ENCODE measurements at regions not wholly inside any gene's neighbourhood (a gene's known extent, or its start where the extent isn't known, plus 50 kb on each side); places are given as distances from the start of the nearest gene placed in this dataset.

DNA sequence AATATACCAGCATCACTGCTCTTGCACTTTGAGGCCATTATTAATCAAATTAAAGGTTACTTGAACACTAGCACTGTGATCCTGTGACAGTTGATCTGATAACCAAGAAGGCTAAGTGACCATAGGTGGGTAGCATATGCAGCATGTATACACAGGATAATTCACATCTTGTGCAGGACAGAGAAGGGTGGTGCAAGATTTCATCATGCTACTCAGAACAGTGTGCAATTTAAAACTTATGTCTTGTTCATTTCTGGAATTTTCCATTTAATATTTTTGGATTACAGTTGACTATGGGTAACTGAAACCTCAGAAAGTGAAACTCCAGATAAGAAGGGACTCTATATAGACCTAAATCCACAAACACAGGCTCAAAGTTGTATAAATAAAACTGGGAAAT, 78.2 kb upstream of the PDE5A start:
- Histone ChIP-seq H3K9ac (ENCODE audit: low read depth in 1 of 2, low read length in 2 of 2) (no peak overlapping the region), H3K4me3 (ENCODE audit: low read depth in 1 of 3, low read length in 3 of 3) (no peak overlapping the region), H3K27ac (ENCODE audit: low read depth in 1 of 2, low read length in 2 of 2) (no peak overlapping the region), H3K4me1 (ENCODE audit: control insufficient read depth in 4 of 4, insufficient read depth in 4 of 4, low read length in 3 of 4) (peaks cover 0 to 10% (median 2%) of the 10 kb centered on the region in 4 donors), H3K36me3 (ENCODE audit: control insufficient read depth in 4 of 4, insufficient read depth in 3 of 4, low read depth in 1 of 4, low read length in 3 of 4) (no peaks in the 10 kb centered on the region), H3K9me3 (ENCODE audit: control insufficient read depth in 4 of 4, low read length in 3 of 4) (no peaks in the 10 kb centered on the region), H3K27me3 (ENCODE audit: control insufficient read depth in 4 of 4, insufficient read depth in 4 of 4, low read length in 3 of 4) (no peaks in the 10 kb centered on the region)
- no peak for DNase-seq (ENCODE audit: low spot score)
- TF ChIP-seq TAF1 (conservative IDR thresholded peaks at IDR 0.05), result no peak
- no peak for TF ChIP-seq RAD21 (IDR thresholded peaks at IDR 0.05)
- TF ChIP-seq, protein P1, sequence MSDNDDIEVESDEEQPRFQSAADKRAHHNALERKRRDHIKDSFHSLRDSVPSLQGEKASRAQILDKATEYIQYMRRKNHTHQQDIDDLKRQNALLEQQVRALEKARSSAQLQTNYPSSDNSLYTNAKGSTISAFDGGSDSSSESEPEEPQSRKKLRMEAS (IDR thresholded peaks at IDR 0.05), result no peak
- TF ChIP-seq JUND (IDR thresholded peaks at IDR 0.05), result no peak

DNA sequence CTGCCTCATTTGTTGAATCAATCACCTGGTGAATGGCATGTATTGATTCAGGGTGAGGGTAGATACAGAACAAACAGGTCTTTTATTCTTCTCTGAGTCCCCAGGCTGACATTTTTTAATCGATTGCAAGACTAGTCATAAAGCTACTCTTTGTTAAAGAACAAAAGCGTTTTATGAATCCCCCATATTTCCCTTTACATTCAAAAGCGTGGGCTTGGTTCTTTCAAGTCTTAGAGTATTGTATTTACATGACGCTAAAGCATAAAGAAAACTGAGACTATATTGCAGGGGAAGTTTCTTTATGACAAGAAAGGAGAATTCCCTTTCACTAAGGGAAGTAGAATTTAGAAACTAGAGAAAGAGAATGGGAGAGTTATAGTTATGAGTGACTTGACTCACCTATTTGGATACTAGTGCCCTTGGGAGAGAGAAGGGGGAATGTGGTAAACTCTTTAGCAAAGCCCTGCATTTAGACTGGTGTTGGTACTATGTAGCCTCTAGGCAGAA, 69.3 kb upstream of the PDE5A start:
- TF ChIP-seq FOXA2 (IDR thresholded peaks at IDR 0.05) (no peak), SP1 (IDR thresholded peaks at IDR 0.05) (no peak)
- 71% methylated on average over 4 of the region's 4 CpGs for WGBS
- Histone ChIP-seq H3K4me1 (ENCODE audit: control insufficient read depth in 4 of 4, insufficient read depth in 4 of 4, low read length in 3 of 4) (no peaks in the 10 kb centered on the region), H3K4me3 (ENCODE audit: low read depth in 1 of 3, low read length in 3 of 3) (no peak overlapping the region), H3K27ac (ENCODE audit: low read depth in 1 of 2, low read length in 2 of 2) (no peak overlapping the region), H3K9me3 (ENCODE audit: control insufficient read depth in 4 of 4, low read length in 3 of 4) (no peaks in the 10 kb centered on the region), H3K9ac (ENCODE audit: low read depth in 1 of 2, low read length in 2 of 2) (no peak overlapping the region), H3K36me3 (ENCODE audit: control insufficient read depth in 4 of 4, insufficient read depth in 3 of 4, low read depth in 1 of 4, low read length in 3 of 4) (no peaks in the 10 kb centered on the region), H3K27me3 (ENCODE audit: control insufficient read depth in 4 of 4, insufficient read depth in 4 of 4, low read length in 3 of 4) (no peaks in the 10 kb centered on the region)
- no peak for DNase-seq (ENCODE audit: low spot score)

- Histone ChIP-seq H3K9me3 (ENCODE audit: control insufficient read depth in 4 of 4, low read length in 3 of 4) (no peaks in the 10 kb centered on the region), H3K4me1 (ENCODE audit: control insufficient read depth in 4 of 4, insufficient read depth in 4 of 4, low read length in 3 of 4) (no peaks in the 10 kb centered on the region), H3K27me3 (ENCODE audit: control insufficient read depth in 4 of 4, insufficient read depth in 4 of 4, low read length in 3 of 4) (no peaks in the 10 kb centered on the region), H3K9ac (ENCODE audit: low read depth in 1 of 2, low read length in 2 of 2) (no peak overlapping the region), H3K27ac (ENCODE audit: low read depth in 1 of 2, low read length in 2 of 2) (no peak overlapping the region), H3K36me3 (ENCODE audit: control insufficient read depth in 4 of 4, insufficient read depth in 3 of 4, low read depth in 1 of 4, low read length in 3 of 4) (no peaks in the 10 kb centered on the region), H3K4me3 (ENCODE audit: low read depth in 1 of 3, low read length in 3 of 3) (no peak overlapping the region)
- no peak for DNase-seq (ENCODE audit: low spot score)
- TF ChIP-seq HNF4A (conservative IDR thresholded peaks at IDR 0.05) (peak; percentile 69 to 84), HNF4G (IDR thresholded peaks at IDR 0.05) (peak; percentile 26), YY1 (IDR thresholded peaks at IDR 0.05) (no peak)
Observed at GRCh38 chr4:119696963-119697362, 68.4 kb upstream of the PDE5A start.

- Histone ChIP-seq H3K27ac (ENCODE audit: low read depth in 1 of 2, low read length in 2 of 2) (no peak overlapping the region), H3K27me3 (ENCODE audit: control insufficient read depth in 4 of 4, insufficient read depth in 4 of 4, low read length in 3 of 4) (no peaks in the 10 kb centered on the region)
- DNase-seq (ENCODE audit: low spot score), result no peak
- no peak for TF ChIP-seq FOXA2 (IDR thresholded peaks at IDR 0.05)
- TF ChIP-seq RAD21 (IDR thresholded peaks at IDR 0.05), result no peak
- no peak for TF ChIP-seq RXRA (IDR thresholded peaks at IDR 0.05)
- no peak for TF ChIP-seq EGR1 (IDR thresholded peaks at IDR 0.05; ENCODE audit: low read depth in 2 of 2)
- TF ChIP-seq ATF3 (IDR thresholded peaks at IDR 0.05), result no peak
- no peak for TF ChIP-seq TAF1 (conservative IDR thresholded peaks at IDR 0.05)
- TF ChIP-seq NR2F2 (IDR thresholded peaks at IDR 0.05), result no peak
- TF ChIP-seq, protein P2, sequence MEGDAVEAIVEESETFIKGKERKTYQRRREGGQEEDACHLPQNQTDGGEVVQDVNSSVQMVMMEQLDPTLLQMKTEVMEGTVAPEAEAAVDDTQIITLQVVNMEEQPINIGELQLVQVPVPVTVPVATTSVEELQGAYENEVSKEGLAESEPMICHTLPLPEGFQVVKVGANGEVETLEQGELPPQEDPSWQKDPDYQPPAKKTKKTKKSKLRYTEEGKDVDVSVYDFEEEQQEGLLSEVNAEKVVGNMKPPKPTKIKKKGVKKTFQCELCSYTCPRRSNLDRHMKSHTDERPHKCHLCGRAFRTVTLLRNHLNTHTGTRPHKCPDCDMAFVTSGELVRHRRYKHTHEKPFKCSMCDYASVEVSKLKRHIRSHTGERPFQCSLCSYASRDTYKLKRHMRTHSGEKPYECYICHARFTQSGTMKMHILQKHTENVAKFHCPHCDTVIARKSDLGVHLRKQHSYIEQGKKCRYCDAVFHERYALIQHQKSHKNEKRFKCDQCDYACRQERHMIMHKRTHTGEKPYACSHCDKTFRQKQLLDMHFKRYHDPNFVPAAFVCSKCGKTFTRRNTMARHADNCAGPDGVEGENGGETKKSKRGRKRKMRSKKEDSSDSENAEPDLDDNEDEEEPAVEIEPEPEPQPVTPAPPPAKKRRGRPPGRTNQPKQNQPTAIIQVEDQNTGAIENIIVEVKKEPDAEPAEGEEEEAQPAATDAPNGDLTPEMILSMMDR (IDR thresholded peaks at IDR 0.05; ENCODE audit: low read depth, low read length, missing input control), result no peak
- TF ChIP-seq JUND (IDR thresholded peaks at IDR 0.05), result no peak
- TF ChIP-seq SP1 (IDR thresholded peaks at IDR 0.05), result no peak
- no peak for TF ChIP-seq FOXA1 (IDR thresholded peaks at IDR 0.05)
- TF ChIP-seq, protein P1 (IDR thresholded peaks at IDR 0.05), result no peak
- no peak for TF ChIP-seq HNF4A (conservative IDR thresholded peaks at IDR 0.05)
- no peak for TF ChIP-seq YY1 (IDR thresholded peaks at IDR 0.05)
- no peak for TF ChIP-seq GABPA (IDR thresholded peaks at IDR 0.05 in 1 of 2, conservative IDR thresholded peaks at IDR 0.05 in 1 of 2)
- no peak for TF ChIP-seq ZBTB33 (IDR thresholded peaks at IDR 0.05)
- no peak for TF ChIP-seq HNF4G (IDR thresholded peaks at IDR 0.05)
Observed at GRCh38 chr4:119695216-119695615, 66.6 kb upstream of the PDE5A start.

More at GRCh38 chr4:119695216-119695615, 66.6 kb upstream of the PDE5A start:
- no peaks in the 10 kb centered on the region for H3K36me3 ChIP-seq (ENCODE audit: control insufficient read depth in 4 of 4, insufficient read depth in 3 of 4, low read depth in 1 of 4, low read length in 3 of 4)
- no peaks in the 10 kb centered on the region for H3K4me1 ChIP-seq (ENCODE audit: control insufficient read depth in 4 of 4, insufficient read depth in 4 of 4, low read length in 3 of 4)
- H3K9ac ChIP-seq (ENCODE audit: low read depth in 1 of 2, low read length in 2 of 2), result no peak overlapping the region
- no peaks in the 10 kb centered on the region for H3K9me3 ChIP-seq (ENCODE audit: control insufficient read depth in 4 of 4, low read length in 3 of 4)
- 39% methylated on average over 2 of the region's 2 CpGs for WGBS
- H3K4me3 ChIP-seq (ENCODE audit: low read depth in 1 of 3, low read length in 3 of 3), result no peak overlapping the region
